HK-2 (cell line): ENCODE measurements at regions not wholly inside any gene's neighbourhood (a gene's known extent, or its start where the extent isn't known, plus 50 kb on each side); places are given as distances from the start of the nearest gene placed in this dataset.

Source experiments
- DNase-seq: peaks from one replicate; pipeline ENCODE4 v3.0.0-alpha.2; 2018; ENCODE audit not compliant: unreplicated experiment

DNA sequence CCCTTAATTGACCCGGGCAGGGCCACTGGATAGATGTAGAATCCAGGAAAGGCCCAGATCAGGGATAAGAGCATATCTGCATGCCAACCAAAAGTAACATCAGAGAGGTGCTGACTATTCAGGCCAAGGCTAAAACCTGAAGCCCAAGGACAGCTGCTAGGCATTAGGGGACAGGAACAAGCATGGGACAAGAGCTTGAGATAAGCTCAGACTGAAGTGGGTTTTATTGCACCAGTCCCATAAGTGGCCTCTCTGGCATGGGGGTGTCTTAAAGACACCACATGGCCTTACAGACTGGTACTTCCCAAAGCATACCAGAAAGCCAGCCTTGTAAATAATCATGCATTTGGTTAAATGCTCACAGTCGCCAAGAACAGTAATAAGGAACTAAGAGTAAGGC lies 376.1 kb downstream of the FBXW7 start:
- no peak for DNase-seq

DNA sequence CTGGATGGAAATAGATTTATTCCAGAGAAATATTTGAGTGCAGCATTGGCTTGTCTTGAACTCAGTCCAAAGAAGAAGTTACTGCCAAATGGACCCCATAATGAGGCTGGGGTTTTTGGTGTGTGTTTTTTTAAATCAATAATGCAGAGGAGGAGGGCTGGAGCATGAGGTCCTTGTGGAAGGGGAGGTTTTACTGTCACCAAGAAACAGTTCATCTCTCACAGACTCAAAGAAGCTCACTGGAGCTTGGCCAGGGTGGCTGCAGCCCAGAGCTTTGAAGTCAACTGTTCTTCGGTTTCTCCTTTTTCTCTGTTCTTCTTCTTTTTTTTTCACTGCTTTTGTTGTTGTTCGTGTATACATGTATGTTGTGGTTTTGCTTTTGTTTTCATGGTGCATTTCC lies 377.7 kb downstream of the FBXW7 start:
- DNase-seq, result no peak

DNA sequence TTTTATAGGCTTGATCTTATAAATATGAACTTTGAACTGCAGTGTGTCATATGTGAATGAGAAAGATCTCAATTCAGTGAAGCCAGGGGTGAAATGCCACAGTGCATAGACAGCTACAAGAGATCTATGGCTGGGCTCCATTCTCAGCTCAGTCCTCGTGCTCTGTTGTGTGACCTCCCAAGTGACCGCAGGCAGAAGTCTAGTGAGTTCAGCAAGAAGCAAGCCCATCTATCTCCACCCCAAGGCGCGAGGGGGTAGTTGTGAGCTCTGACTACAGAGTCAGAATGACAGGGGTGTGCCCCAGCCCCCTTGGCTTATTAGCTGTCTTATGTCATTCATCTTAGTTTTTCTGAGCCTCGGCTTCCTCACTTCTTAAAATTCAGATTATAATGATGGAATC lies 378.3 kb downstream of the FBXW7 start:
- no peak for DNase-seq

DNA sequence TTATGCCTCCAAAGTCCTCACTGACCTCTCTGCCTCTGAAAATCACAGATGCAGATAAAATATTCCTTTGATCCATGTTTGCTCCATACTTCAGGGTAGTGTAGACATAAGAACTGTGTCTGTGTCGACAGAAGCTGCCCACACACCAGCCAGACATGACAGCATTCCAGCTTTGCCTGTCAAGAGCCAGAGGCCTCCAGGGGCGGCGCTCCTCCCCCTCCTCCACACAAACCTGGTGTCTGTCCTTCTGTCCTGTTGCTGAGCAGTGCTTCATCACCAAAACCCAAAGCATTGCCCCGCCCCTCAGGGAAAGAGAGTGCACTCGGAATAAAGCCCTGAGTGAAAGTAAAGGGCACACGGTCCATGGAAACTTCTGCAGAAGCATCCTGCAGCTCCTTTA lies 379.4 kb downstream of the FBXW7 start:
- DNase-seq, result no peak

DNA sequence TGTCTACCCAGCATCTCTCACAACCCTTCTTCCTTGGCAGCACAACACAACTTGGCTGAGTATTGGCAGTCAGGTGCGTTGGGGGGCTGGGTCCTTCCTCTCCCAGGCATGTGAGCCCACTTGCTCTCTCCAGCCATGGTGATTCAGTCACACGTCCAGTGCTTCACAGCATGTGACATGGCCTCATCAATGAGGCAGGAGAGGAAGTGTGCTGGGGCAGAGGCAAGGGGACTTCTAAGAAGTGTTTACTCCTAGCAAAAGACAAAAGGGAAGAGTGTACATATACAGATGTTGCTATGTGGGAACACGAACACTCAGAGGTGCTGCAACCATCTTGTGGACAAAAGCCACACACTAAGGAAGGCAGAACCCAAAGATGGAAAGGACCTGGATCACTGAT lies 380.8 kb downstream of the FBXW7 start:
- no peak for DNase-seq

DNA sequence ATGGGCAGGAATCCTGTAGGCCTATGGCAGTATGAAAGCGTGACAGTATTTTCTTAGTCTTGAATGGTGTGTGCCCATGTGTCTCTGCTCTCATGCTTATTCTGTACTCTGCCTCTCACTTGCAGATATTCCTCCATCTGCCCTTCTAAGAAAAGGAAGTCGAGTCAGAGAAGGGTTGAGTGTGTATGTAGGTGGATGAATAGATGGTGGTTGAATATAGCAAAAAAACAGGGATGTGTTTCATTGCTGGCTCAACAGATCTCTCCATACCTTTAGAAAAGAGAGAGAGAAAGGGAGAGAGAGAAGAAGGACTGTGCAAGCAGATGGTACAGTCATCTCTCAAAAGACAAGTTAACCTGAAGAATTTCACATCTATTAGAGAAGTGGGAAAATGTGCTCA lies 381.5 kb downstream of the FBXW7 start:
- DNase-seq, result no peak

DNA sequence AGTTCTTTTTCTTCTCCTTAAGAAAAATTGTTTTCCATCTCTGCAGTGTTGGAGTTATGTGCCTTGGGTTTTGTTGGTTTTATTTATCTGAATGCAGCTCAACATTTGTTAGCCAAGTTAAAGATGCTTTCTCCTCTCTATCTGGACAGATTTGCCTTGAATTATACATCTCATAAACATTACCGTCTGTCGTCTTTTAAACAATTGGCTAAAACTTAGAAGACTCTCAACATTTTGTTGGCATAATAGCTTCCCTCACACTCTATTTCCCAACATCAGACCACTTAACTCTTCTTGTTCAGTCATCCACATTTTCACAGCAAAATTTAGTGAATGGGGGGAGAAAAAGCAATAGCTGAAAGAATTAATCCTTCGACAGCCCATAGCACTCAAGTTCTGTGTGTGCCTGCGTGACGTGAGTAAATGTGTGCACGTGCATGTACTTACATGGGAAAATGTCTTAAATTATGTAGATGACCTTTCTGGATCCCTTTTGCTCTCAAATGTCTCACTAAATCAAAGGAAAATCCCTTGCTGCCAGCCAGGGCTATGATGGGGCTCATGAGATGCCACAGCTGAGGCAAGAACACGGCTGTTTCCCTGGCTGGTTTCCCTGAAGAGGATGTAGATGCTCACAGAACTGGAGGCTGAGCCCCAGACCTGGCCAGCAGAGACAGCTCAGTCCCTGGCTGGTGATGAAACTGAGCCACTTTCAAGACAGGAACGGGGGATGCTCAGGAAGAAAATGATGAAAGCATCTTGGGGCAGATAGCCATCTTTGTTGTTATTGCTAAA lies 382.2 kb downstream of the FBXW7 start:
- no peak for DNase-seq

DNA sequence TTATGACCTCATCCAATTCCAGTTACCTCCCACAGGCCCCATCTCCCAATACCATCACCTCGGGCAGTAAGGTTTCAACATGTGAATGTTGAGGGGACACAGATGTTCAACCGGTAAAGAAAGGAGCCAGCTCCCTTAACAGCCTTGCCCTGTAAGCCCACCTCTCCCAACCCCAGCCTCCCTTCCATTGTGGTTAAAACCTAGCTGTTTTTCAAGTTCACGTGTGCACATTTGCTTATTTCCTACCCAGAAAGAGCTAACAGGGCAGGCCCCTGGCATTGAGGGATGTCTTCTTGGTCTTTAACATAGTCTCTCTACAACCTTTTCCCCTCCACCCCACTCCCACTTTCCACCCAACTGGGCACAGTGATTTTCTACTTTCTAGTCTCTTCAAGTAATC lies 385.7 kb downstream of the FBXW7 start:
- no peak for DNase-seq

DNA sequence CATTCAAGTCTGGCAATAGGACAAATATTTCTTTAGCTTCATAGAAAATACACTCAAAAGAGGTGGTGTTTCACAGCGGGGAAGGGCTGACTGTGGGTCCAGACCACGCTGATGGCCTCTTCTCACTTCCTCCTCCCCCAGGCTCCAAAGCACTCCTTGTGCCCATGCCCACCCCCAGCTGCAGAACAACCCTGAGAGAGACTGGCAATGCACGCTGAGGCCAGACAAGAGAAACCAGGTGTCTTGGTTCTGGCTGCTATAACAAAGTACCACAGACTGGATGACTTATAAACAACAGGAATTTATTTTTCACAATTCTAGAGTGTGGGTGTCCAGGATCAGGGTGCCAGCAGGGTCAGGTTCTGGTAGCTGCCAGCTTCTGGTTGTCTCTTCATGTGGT lies 386.1 kb downstream of the FBXW7 start:
- no peak for DNase-seq

DNA sequence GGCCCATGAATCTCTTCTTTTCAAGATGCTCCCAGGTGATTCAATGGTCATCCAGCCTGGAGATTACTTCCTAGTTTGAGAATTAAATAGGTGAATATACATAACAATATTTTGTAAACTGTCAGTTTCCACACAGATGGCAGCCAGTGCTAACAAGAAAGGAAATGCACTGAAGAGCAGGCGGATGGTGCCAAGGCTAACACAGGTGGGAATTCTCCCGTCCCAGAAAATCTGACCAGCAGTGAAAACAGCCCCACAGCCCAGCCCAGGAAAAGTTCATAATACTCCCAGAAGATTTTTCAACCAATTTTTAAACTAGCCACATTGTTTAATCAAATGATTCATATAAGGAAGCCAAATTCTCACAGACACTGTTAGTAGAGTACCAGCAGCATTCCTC lies 387.2 kb upstream of the GATB start:
- no peak for DNase-seq

DNA sequence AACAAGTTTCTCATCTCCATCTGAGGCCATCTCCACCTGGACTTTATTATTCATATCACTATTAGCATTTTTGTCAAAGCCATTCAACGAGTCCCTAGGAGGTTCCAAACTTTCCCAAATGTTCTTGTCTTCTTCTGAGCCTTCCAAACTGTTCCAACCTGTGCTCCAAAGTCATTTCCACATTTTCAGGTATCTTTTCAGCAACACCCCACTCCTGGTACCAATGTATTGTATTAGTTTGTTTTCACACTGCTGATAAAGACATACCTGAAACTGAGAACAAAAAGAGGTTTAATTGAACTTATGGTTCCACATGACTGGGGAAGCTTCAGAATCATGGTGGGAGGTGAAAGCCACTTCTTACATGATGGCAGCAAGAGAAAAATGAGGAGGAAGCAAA lies 385.4 kb upstream of the GATB start:
- no peak for DNase-seq

DNA sequence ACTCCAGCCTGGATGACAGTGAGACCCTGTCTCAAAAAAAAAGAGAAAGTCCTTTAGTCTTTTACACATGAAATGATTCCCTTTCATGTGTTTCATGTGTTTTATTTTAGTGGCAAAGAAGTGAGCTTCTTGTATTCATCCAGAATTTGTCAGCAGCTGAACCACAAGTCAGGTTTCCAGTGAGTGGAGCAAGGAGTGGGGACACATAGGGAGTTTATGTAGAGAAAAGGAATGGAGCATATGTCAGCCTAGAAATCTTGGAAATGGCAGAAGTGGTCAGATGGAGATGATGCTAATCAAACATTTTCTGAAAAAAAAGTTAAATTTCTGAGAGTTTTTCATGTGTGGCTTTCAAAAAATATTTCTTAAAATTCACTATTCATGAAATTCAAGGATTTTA lies 383.0 kb upstream of the GATB start:
- DNase-seq, result no peak

DNA sequence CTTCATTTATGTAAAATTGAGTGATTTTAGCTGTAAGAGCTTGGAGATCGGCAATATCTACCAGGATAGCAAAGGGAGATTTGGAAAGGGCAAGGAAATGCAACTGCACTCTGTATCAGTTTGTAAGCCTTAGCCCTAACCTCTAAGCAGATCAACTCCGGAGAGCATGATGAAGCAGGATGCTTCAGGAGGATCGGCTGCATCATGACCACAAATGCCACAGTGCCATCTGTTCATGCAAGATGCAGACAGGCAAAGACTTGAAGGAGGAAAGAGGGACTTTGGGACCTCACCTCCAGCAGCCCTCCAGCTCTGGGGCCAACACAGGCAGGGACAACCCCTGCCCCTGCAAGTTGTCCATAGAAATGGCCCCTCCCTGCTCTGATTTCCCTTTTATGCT lies 377.6 kb upstream of the GATB start:
- DNase-seq, result no peak

DNA sequence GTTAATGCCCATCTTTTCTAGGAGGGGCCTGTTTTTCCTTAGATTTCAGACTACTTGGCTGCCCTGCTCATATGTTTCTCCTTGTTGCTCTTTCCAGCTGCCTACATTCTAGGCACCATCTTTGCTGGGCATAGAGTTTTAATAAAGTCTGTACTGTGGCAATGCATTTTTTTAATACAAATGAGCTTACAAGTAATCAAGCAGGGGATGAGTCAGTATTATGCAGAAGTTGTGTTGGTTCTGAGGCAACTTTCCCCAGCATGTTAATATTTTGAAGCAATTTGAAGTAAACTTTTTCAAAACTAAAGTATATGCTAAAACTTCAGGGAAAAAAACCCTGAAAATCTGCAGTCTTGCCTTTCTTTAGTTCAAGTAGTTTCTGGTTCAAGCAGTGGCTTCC lies 372.0 kb upstream of the GATB start:
- DNase-seq, result no peak

DNA sequence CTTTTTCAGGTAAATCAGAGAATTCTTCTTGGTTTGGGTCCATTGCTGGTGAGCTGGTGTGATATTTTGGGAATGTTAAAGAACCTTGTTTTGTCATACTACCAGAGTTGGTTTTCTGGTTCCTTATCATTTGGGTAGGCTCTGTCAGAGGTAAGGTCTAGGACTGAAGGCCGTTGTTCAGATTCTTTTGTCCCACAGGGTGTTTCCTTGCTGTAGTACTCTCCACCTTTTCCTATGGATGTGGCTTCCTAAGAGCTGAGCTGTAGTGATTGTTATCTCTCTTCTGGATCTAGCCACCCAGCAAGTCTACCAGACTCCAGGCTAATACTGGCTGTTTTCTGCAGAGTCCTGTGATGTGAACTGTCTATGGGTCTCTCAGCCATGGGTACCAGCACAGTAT lies 367.5 kb upstream of the GATB start:
- no peak for DNase-seq

DNA sequence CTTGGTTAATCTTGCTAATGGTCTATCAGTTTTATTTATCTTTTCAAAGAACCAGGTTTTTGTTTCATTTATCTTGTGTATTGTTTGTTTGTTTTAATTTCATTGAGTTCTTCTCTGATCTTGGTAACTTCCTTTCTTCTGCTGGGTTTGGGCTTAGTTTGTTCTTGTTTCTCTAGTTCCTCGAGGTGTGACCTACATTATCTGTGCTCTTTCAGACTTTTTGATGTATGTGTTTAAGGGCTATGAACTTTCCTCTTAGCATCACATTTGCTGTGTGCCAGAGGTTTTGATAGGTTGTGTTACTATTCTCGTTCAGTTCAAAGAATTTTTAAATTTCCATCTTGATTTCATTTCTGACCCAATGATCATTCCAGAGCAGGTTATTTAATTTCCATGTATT lies 365.4 kb upstream of the GATB start:
- no peak for DNase-seq

DNA sequence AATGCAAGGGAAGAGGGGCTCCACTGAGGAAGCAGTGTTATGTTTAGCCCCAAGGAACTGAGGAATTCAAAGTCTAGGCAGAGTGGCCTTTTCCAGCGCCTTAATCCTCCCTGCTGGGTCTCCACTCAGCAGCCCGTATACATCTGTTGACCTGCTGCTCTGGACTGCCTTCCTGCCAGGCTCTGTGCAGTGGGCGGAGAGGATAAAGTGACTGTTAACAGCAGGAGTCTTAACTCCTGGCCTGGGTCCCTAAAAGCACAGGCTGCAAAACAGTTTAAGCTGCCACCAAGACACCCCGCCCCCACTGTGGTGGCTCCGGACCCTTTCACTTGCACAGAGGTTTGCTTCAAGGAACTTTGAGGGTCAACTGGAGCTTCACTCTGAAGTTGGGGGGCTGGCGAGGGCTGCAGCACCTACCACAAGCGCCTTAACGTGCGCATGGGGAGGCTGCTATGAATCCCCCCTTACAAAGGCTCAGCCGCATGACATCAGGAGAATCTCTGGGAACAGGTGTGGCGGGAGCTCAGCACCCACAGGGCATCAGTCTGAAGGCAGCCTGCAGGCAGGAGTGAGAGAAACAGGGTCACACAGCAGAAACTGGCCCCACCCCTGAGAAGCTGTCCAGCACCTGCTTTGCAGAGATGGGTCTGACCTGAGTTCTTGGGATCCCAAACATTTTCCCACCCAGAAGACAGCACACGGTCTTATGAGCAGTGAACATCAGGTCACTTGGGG lies 358.2 kb upstream of the GATB start:
- DNase-seq, result no peak

DNA sequence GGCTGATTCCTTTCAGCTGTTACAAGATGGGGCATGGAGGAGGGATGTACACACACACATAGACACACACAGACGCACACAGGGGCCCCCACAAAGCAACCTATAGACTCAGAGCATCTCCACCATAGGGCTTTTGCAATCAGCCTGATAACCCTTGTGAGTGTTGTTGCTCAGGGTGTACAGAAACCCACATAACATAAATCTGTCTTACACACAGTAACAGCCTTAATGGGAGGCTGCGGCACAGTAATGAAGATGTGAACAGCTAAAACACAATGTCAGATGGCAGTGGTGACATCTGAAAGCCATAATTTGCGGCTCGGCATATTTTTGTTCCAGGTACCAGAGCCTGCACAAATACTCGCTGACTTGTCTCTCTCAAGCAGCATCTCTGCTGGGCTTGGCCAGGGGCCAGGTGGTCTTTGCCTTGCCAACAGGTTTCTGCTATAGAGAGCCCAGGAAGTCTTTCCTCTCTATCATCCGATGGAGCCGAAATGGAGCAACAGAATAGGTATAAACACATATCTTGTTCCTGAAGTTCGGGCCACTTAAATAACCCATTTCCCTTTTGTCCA lies 357.2 kb upstream of the GATB start:
- DNase-seq, result no peak

DNA sequence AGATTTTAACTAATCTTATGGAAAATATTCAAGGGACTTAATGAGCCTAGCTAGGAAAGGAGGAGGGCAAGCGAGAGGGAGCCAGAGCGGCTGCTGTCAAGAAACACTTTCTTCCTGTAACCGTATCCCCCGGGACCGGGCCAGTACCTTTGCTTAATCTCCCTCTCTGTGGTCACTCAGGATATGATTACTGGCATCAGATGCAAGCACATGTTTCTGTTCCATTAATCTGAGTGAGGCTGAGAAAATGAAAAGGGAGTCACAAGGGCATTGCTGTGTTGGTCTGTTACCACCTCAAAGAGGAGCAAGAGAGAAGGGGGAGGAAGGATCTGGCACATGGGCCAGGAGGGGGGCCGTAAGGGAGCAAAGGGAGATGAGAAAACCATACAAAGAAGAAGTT lies 356.7 kb upstream of the GATB start:
- DNase-seq, result no peak

DNA sequence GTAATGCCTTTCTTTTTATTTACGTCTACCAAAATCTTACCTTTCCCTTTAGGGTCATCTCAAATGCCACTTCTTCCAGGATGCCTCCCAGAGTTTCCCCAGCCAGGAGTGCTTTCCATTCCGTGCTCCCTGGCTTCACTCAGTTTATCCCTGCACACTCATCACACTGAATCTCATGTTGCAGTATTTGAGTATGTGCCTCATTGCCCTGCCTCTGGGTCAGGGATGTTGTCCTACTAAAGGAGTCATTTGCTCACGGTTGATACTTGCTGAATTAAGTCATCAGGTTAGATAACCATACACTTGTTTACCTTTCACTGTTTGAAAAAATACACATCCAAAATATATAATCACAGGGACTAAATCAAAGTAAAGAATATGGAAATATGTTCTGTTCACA lies 356.2 kb upstream of the GATB start:
- DNase-seq, result no peak

DNA sequence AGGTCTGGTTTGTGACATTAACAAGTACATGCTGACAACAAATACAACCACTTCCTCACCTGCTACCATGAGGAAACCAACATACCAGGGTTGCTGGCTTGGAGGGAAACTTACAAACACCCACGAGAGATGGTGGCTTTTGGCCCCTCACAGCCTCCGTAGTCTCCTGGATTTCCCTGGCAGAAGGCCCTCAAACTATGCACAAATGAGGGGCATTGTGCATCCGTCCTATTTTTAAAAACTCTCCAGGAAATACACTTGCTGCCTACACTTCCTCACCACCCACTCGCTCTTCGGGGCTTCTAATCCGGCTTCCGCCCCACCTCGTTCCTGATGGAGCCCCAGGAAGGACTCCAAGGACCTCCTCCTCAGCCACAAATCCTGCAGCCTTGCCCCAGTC lies 355.0 kb upstream of the GATB start:
- DNase-seq, result no peak

DNA sequence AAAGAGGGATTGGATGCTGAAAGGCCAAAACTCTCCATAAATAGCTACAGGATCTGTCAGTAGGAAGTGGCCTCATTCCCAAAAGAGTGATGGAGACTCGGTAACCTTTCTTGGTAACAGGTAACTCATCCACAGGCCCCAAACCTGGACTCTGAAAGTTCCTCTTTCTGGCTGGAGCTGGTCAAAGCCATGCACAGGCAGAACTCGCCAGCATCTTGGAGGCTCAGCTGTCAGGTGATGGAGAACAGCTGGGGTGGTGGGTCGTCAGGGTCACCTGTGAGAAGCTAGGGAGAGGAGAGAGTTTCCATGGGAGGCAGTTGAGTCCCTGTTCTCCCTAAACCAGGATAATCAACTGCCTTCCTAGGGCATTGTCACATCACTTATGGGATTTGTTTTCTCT lies 354.3 kb upstream of the GATB start:
- no peak for DNase-seq

DNA sequence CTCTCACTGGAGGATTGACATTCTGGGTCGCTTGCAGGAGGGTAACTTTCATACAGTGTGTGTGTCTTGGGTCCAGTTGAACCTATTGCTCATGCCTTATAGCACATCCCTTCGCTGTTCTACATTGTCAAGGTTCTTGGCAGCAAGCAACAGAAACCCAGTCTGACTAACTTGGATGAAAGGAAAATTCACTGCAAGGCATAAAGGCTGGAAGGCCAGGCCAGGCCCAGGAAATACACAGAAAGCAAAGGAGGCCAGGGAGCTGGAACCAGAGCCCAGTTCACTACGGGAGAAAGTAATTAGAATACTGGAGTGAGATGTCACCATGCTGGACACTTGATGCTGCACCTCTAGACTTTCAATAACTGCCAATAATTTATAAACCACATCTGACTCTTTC lies 353.8 kb upstream of the GATB start:
- no peak for DNase-seq
